ENCODE measurements at regions not wholly inside any gene's neighbourhood (a gene's known extent, or its start where the extent isn't known, plus 50 kb on each side); places are given as distances from the start of the nearest gene placed in this dataset.
"Not testable (repeated sequence)": the region's sequence is repeated elsewhere in the genome, so short reads cannot be mapped to it uniquely, and the experiment has no call there.

- ChIA-PET CTCF (no interaction called here), POLR2A (no interaction called here)
- H3K36me3 Mint-ChIP-seq (ENCODE audit: low read depth) = no peaks in the 10 kb centered on the region
- Histone ChIP-seq H3K27me3 (ENCODE audit: control insufficient read depth in 1 of 2, insufficient read depth in 2 of 2, low read length in 2 of 2) (no peaks in the 10 kb centered on the region), H3K4me1 (ENCODE audit: insufficient read depth, low read length) (no peaks in the 10 kb centered on the region), H3K27ac (ENCODE audit: low read depth in 1 of 2, low read length in 2 of 2) (no peak overlapping the region), H3K9me3 (ENCODE audit: control insufficient read depth in 1 of 2, insufficient read depth in 1 of 2, low read length in 2 of 2) (no peaks in the 10 kb centered on the region), H3K4me3 (ENCODE audit: low read length) (no peak overlapping the region), H3K36me3 (ENCODE audit: insufficient read depth, low read length) (no peaks in the 10 kb centered on the region)
- DNase-seq = no peak
- H3K27ac Mint-ChIP-seq = no peak overlapping the region
- H3K27me3 Mint-ChIP-seq = no peaks in the 10 kb centered on the region
- no peaks in the 10 kb centered on the region for H3K9me3 Mint-ChIP-seq
- intact Hi-C loops (cut with DNase I, micrococcal nuclease) = no loop called here
- no peak for TF ChIP-seq CTCF (IDR thresholded peaks at IDR 0.05)
- no peaks in the 10 kb centered on the region for H3K4me1 Mint-ChIP-seq (ENCODE audit: low read depth)
- no peak for ATAC-seq (ENCODE audit: poor library complexity)
- no peak overlapping the region for H3K4me3 Mint-ChIP-seq
Measured at GRCh38 chr6:84882768-84883766, 118.7 kb upstream of the TBX18 start.

GRCh38 chr6:84879385-84879784 lies 115.0 kb upstream of the TBX18 start:
- H3K4me1 ChIP-seq (ENCODE audit: insufficient read depth, low read length); H3K27ac Mint-ChIP-seq; H3K36me3 Mint-ChIP-seq (ENCODE audit: low read depth); DNase-seq; POLR2A ChIA-PET; H3K4me1 Mint-ChIP-seq (ENCODE audit: low read depth); ATAC-seq (ENCODE audit: poor library complexity); H3K4me3 ChIP-seq (ENCODE audit: low read length); H3K27me3 Mint-ChIP-seq; H3K9me3 Mint-ChIP-seq; CTCF ChIA-PET; H3K9me3 ChIP-seq (ENCODE audit: control insufficient read depth in 1 of 2, insufficient read depth in 1 of 2, low read length in 2 of 2); intact Hi-C loops (cut with DNase I, micrococcal nuclease); H3K36me3 ChIP-seq (ENCODE audit: insufficient read depth, low read length); H3K4me3 Mint-ChIP-seq; H3K27ac ChIP-seq (ENCODE audit: low read depth in 1 of 2, low read length in 2 of 2); H3K27me3 ChIP-seq (ENCODE audit: control insufficient read depth in 1 of 2, insufficient read depth in 2 of 2, low read length in 2 of 2): not testable (repeated sequence)

GRCh38 chr6:84877515-84878210 lies 113.3 kb upstream of the TBX18 start:
- H3K27me3 ChIP-seq (ENCODE audit: control insufficient read depth in 1 of 2, insufficient read depth in 2 of 2, low read length in 2 of 2) = no peaks in the 10 kb centered on the region
- no peaks in the 10 kb centered on the region for H3K9me3 ChIP-seq (ENCODE audit: control insufficient read depth in 1 of 2, insufficient read depth in 1 of 2, low read length in 2 of 2)
- no peak overlapping the region for H3K4me3 ChIP-seq (ENCODE audit: low read length)
- ATAC-seq (ENCODE audit: poor library complexity) = no peak
- TF ChIP-seq CTCF (IDR thresholded peaks at IDR 0.05) = no peak
- no peaks in the 10 kb centered on the region for H3K36me3 ChIP-seq (ENCODE audit: insufficient read depth, low read length)
- H3K27me3 Mint-ChIP-seq = no peaks in the 10 kb centered on the region
- no peaks in the 10 kb centered on the region for H3K4me1 ChIP-seq (ENCODE audit: insufficient read depth, low read length)
- ChIA-PET POLR2A (no interaction called here), CTCF (no interaction called here)
- H3K27ac Mint-ChIP-seq = no peak overlapping the region
- intact Hi-C loops (cut with DNase I, micrococcal nuclease) = no loop called here
- H3K4me3 Mint-ChIP-seq = no peak overlapping the region
- DNase-seq = no peak
- no peaks in the 10 kb centered on the region for H3K4me1 Mint-ChIP-seq (ENCODE audit: low read depth)
- no peaks in the 10 kb centered on the region for H3K36me3 Mint-ChIP-seq (ENCODE audit: low read depth)
- peaks cover 4% of the 10 kb centered on the region for H3K9me3 Mint-ChIP-seq
- no peak overlapping the region for H3K27ac ChIP-seq (ENCODE audit: low read depth in 1 of 2, low read length in 2 of 2)

Data from CD4-positive, alpha-beta T cell (primary cell).